Smooth muscle cell (in vitro differentiated cells): ENCODE measurements at regions not wholly inside any gene's neighbourhood (a gene's known extent, or its start where the extent isn't known, plus 50 kb on each side); places are given as distances from the start of the nearest gene placed in this dataset.

Experiments used
- DNase-seq: peaks from one replicate; lab custom pipeline; 2025; ENCODE audit not compliant: unreplicated experiment; lab: John Stamatoyannopoulos, UW
- H2AFZ ChIP-seq: fragments of 200-600 bp; sonication (generic); 2 replicates; pipeline ENCODE4 v1.6.0; 2016; ENCODE audit warnings: antibody characterized with exemption, low read depth, mild to moderate bottlenecking
- H3F3A ChIP-seq: fragments of 200-600 bp; sonication (generic); 2 replicates; pipeline ENCODE4 v1.6.0; 2017; ENCODE audit warnings: antibody characterized with exemption, low read depth
- H3K27ac ChIP-seq: fragments of 200-600 bp; sonication (generic); 2 replicates; pipeline ENCODE4 v1.5.1; 2016; ENCODE audit warnings: low read depth, mild to moderate bottlenecking
- H3K27me3 ChIP-seq: fragments of 200-600 bp; sonication (generic); 2 replicates; pipeline ENCODE4 v1.6.1; 2016; ENCODE audit warnings: low read depth, mild to moderate bottlenecking
- H3K36me3 ChIP-seq: fragments of 200-600 bp; sonication (generic); 2 replicates; pipeline ENCODE4 v1.5.1; 2016; ENCODE audit warnings: low read depth
- H3K4me1 ChIP-seq: fragments of 200-600 bp; sonication (generic); 2 replicates; pipeline ENCODE4 v1.5.1; 2016; ENCODE audit warnings: low read depth
- H3K4me2 ChIP-seq: fragments of 200-600 bp; sonication (generic); 2 replicates; pipeline ENCODE4 v1.6.0; 2016; ENCODE audit warnings: mild to moderate bottlenecking
- H3K4me3 ChIP-seq: fragments of 200-600 bp; sonication (generic); 2 replicates; pipeline ENCODE4 v1.5.1; 2016; ENCODE audit warnings: mild to moderate bottlenecking
- H3K79me2 ChIP-seq: fragments of 200-600 bp; sonication (generic); 2 replicates; pipeline ENCODE4 v1.6.0; 2016; ENCODE audit warnings: low read depth, mild to moderate bottlenecking
- H3K9ac ChIP-seq: fragments of 200-600 bp; sonication (generic); 2 replicates; pipeline ENCODE4 v1.6.0; 2016; ENCODE audit warnings: low read depth
- H3K9me3 ChIP-seq: fragments of 200-600 bp; sonication (generic); replicated peaks from 2 replicates; pipeline ENCODE4 v1.5.1; 2016; ENCODE audit warnings: low read depth
- H4K20me1 ChIP-seq: fragments of 200-600 bp; sonication (generic); 2 replicates; pipeline ENCODE4 v1.6.0; 2016; ENCODE audit warnings: low read depth
- CTCF ChIP-seq: fragments of 200-600 bp; sonication (generic); IDR thresholded peaks from 2 replicates; pipeline ENCODE4 v1.5.1; 2017; ENCODE audit warnings: borderline replicate concordance, mild to moderate bottlenecking, antibody characterized with exemption; ENCODE audit not compliant: insufficient read depth, poor library complexity, severe bottlenecking
- WGBS: methylation state at CpG from one replicate; pipeline ENCODE4 v1.1.7; 2016; ENCODE audit warnings: low lambda C conversion rate; 5-methylcytosine and 5-hydroxymethylcytosine counted together

GRCh38 chr3:78275420-78275852 is 1235.5 kb downstream of the ROBO2 start:
- Histone ChIP-seq H3K4me2 (no peak overlapping the region), H3K79me2 (no peaks in the 10 kb centered on the region), H3K4me1 (no peaks in the 10 kb centered on the region), H2AFZ (no peak overlapping the region), H3K4me3 (no peak overlapping the region), H3F3A (no peaks in the 10 kb centered on the region), H3K9me3 (no peaks in the 10 kb centered on the region), H3K27me3 (no peaks in the 10 kb centered on the region), H3K36me3 (no peaks in the 10 kb centered on the region), H3K9ac (no peak overlapping the region), H3K27ac (no peak overlapping the region), H4K20me1 (no peaks in the 10 kb centered on the region)
- no peak for TF ChIP-seq CTCF
- 88% methylated on average over 3 of the region's 3 CpGs for WGBS
- no peak for DNase-seq

- Histone ChIP-seq H3K9me3 (no peaks in the 10 kb centered on the region), H3K4me1 (no peaks in the 10 kb centered on the region), H2AFZ (no peak overlapping the region), H4K20me1 (no peaks in the 10 kb centered on the region), H3K27ac (no peak overlapping the region), H3K4me3 (no peak overlapping the region), H3K36me3 (no peaks in the 10 kb centered on the region), H3K79me2 (no peaks in the 10 kb centered on the region), H3K9ac (no peak overlapping the region), H3F3A (no peaks in the 10 kb centered on the region), H3K27me3 (no peaks in the 10 kb centered on the region), H3K4me2 (no peak overlapping the region)
- no peak for DNase-seq
- no peak for TF ChIP-seq CTCF
- WGBS, result 94% methylated on average over 2 of the region's 2 CpGs
Measured at GRCh38 chr3:78277220-78277619, 1237.3 kb downstream of the ROBO2 start.

GRCh38 chr3:78277801-78278200 is 1237.9 kb downstream of the ROBO2 start:
- Histone ChIP-seq H3K9ac (no peak overlapping the region), H4K20me1 (no peaks in the 10 kb centered on the region), H3K27me3 (no peaks in the 10 kb centered on the region), H2AFZ (no peak overlapping the region), H3K4me1 (no peaks in the 10 kb centered on the region), H3K4me3 (no peak overlapping the region), H3K79me2 (no peaks in the 10 kb centered on the region), H3K4me2 (no peak overlapping the region), H3K9me3 (no peaks in the 10 kb centered on the region), H3K36me3 (no peaks in the 10 kb centered on the region), H3F3A (no peaks in the 10 kb centered on the region), H3K27ac (no peak overlapping the region)
- no peak for DNase-seq
- TF ChIP-seq CTCF, result no peak

- WGBS, result 94% methylated on average over 3 of the region's 3 CpGs
- Histone ChIP-seq H3K9me3 (no peaks in the 10 kb centered on the region), H3K4me3 (no peak overlapping the region), H3K79me2 (no peaks in the 10 kb centered on the region), H3F3A (no peaks in the 10 kb centered on the region), H3K27ac (no peak overlapping the region), H3K4me2 (no peak overlapping the region), H3K9ac (no peak overlapping the region), H2AFZ (no peak overlapping the region), H4K20me1 (no peaks in the 10 kb centered on the region), H3K36me3 (no peaks in the 10 kb centered on the region), H3K27me3 (no peaks in the 10 kb centered on the region), H3K4me1 (no peaks in the 10 kb centered on the region)
- no peak for DNase-seq
- no peak for TF ChIP-seq CTCF
Measured at GRCh38 chr3:78279091-78279490, 1239.2 kb downstream of the ROBO2 start.
